Thyroid gland (tissue), 4 donors: ENCODE measurements at regions not wholly inside any gene's neighbourhood (a gene's known extent, or its start where the extent isn't known, plus 50 kb on each side); places are given as distances from the start of the nearest gene placed in this dataset.
"Not testable (repeated sequence)": the region's sequence is repeated elsewhere in the genome, so short reads cannot be mapped to it uniquely, and the experiment has no call there.

Source experiments
- CTCF ChIP-seq, 6 experiments: fragments of 200-600 bp in 3 of 6; fragments of 450-650 bp in 3 of 6; sonication (generic) in 3 of 6; IDR thresholded peaks; one replicate each; pipeline ENCODE4 v1.5.1; 2016 to 2019; ENCODE audit warnings: antibody characterized with exemption in 6 of 6, mild to moderate bottlenecking in 2 of 6, inconsistent platforms in 1 of 6, moderate library complexity in 1 of 6
- POLR2A ChIP-seq, 2 donors: fragments of 450-650 bp; IDR thresholded peaks; one replicate each; pipeline ENCODE4 v1.6.1; 2017; ENCODE audit warnings: antibody characterized with exemption in 2 of 2, mild to moderate bottlenecking in 2 of 2, moderate library complexity in 1 of 2

- not testable (repeated sequence) for TF ChIP-seq POLR2A, CTCF (IDR thresholded peaks at IDR 0.05)
These were observed 700.8 kb upstream of the NRP1 start for GRCh38 chr10:34035241-34035790.
